ENCODE measurements at regions not wholly inside any gene's neighbourhood (a gene's known extent, or its start where the extent isn't known, plus 50 kb on each side); places are given as distances from the start of the nearest gene placed in this dataset.

- Histone ChIP-seq H3K36me3 (ENCODE audit: control insufficient read depth, insufficient read depth, low read length) (no peaks in the 10 kb centered on the region), H3K4me2 (ENCODE audit: extremely low read depth, insufficient read depth, low read length) (no peak overlapping the region), H3K27me3 (ENCODE audit: control insufficient read depth, insufficient read depth, low read length) (peaks cover 7% of the 10 kb centered on the region), H3K4me1 (ENCODE audit: control insufficient read depth, extremely low read depth, insufficient read depth, low read length) (no peaks in the 10 kb centered on the region), H3K9ac (ENCODE audit: insufficient read depth, low read length) (no peak overlapping the region), H3K79me2 (ENCODE audit: control insufficient read depth, insufficient read depth, low read length) (no peaks in the 10 kb centered on the region), H2AFZ (ENCODE audit: low read length) (no peak overlapping the region), H3K27ac (ENCODE audit: insufficient read depth, low read length) (no peak overlapping the region), H4K20me1 (ENCODE audit: control insufficient read depth, extremely low read depth, insufficient read depth, low read length) (no peaks in the 10 kb centered on the region), H3K9me3 (ENCODE audit: control insufficient read depth, insufficient read depth, low read depth, low read length) (no peaks in the 10 kb centered on the region), H3K4me3 (replicated peaks in 1 of 4; ENCODE audit: control extremely low read depth in 1 of 4, insufficient read depth in 1 of 4, low read depth in 3 of 4, low read length in 4 of 4) (no peak overlapping the region)
- TF ChIP-seq EZH2 (IDR thresholded peaks at IDR 0.05; ENCODE audit: low read length, missing control alignments) (no peak), CTCF (conservative IDR thresholded peaks at IDR 0.05 in 1 of 2, IDR thresholded peaks at IDR 0.05 in 1 of 2; ENCODE audit: low read depth in 1 of 2, low read length in 2 of 2) (no peak)
- no peak for DNase-seq (ENCODE audit: low read depth in 2 of 2)
Measured at GRCh38 chr5:56447656-56448055, 214.5 kb upstream of the ANKRD55 start.

GRCh38 chr5:56447232-56447631 lies 214.1 kb upstream of the ANKRD55 start:
- no peak for DNase-seq (ENCODE audit: low read depth in 2 of 2)
- H3K9me3 ChIP-seq (ENCODE audit: control insufficient read depth, insufficient read depth, low read depth, low read length): no peaks in the 10 kb centered on the region
- H3K4me3 ChIP-seq (replicated peaks in 1 of 4; ENCODE audit: control extremely low read depth in 1 of 4, insufficient read depth in 1 of 4, low read depth in 3 of 4, low read length in 4 of 4): no peak overlapping the region
- no peak overlapping the region for H3K9ac ChIP-seq (ENCODE audit: insufficient read depth, low read length)
- no peak overlapping the region for H3K27ac ChIP-seq (ENCODE audit: insufficient read depth, low read length)
- H3K4me1 ChIP-seq (ENCODE audit: control insufficient read depth, extremely low read depth, insufficient read depth, low read length): no peaks in the 10 kb centered on the region
- no peak overlapping the region for H2AFZ ChIP-seq (ENCODE audit: low read length)
- H4K20me1 ChIP-seq (ENCODE audit: control insufficient read depth, extremely low read depth, insufficient read depth, low read length): no peaks in the 10 kb centered on the region
- H3K36me3 ChIP-seq (ENCODE audit: control insufficient read depth, insufficient read depth, low read length): no peaks in the 10 kb centered on the region
- H3K27me3 ChIP-seq (ENCODE audit: control insufficient read depth, insufficient read depth, low read length): peaks cover 7% of the 10 kb centered on the region
- no peaks in the 10 kb centered on the region for H3K79me2 ChIP-seq (ENCODE audit: control insufficient read depth, insufficient read depth, low read length)
- TF ChIP-seq CTCF (conservative IDR thresholded peaks at IDR 0.05 in 1 of 2, IDR thresholded peaks at IDR 0.05 in 1 of 2; ENCODE audit: low read depth in 1 of 2, low read length in 2 of 2) (no peak), EZH2 (IDR thresholded peaks at IDR 0.05; ENCODE audit: low read length, missing control alignments) (no peak)
- H3K4me2 ChIP-seq (ENCODE audit: extremely low read depth, insufficient read depth, low read length): no peak overlapping the region

- Histone ChIP-seq H3K9me3 (ENCODE audit: control insufficient read depth, insufficient read depth, low read depth, low read length) (no peaks in the 10 kb centered on the region), H3K79me2 (ENCODE audit: control insufficient read depth, insufficient read depth, low read length) (no peaks in the 10 kb centered on the region), H3K36me3 (ENCODE audit: control insufficient read depth, insufficient read depth, low read length) (no peaks in the 10 kb centered on the region), H3K4me1 (ENCODE audit: control insufficient read depth, extremely low read depth, insufficient read depth, low read length) (no peaks in the 10 kb centered on the region), H2AFZ (ENCODE audit: low read length) (no peak overlapping the region), H4K20me1 (ENCODE audit: control insufficient read depth, extremely low read depth, insufficient read depth, low read length) (no peaks in the 10 kb centered on the region), H3K27ac (ENCODE audit: insufficient read depth, low read length) (no peak overlapping the region), H3K4me2 (ENCODE audit: extremely low read depth, insufficient read depth, low read length) (no peak overlapping the region), H3K4me3 (replicated peaks in 1 of 4; ENCODE audit: control extremely low read depth in 1 of 4, insufficient read depth in 1 of 4, low read depth in 3 of 4, low read length in 4 of 4) (no peak overlapping the region), H3K9ac (ENCODE audit: insufficient read depth, low read length) (no peak overlapping the region), H3K27me3 (ENCODE audit: control insufficient read depth, insufficient read depth, low read length) (peaks cover 7% of the 10 kb centered on the region)
- DNase-seq (ENCODE audit: low read depth in 2 of 2): no peak
- TF ChIP-seq CTCF (conservative IDR thresholded peaks at IDR 0.05 in 1 of 2, IDR thresholded peaks at IDR 0.05 in 1 of 2; ENCODE audit: low read depth in 1 of 2, low read length in 2 of 2): no peak
- TF ChIP-seq EZH2 (IDR thresholded peaks at IDR 0.05; ENCODE audit: low read length, missing control alignments): no peak
Measured at GRCh38 chr5:56446728-56447127, 213.6 kb upstream of the ANKRD55 start.

Data from fibroblast of lung (primary cell).